ENCODE measurements at regions not wholly inside any gene's neighbourhood (a gene's known extent, or its start where the extent isn't known, plus 50 kb on each side); places are given as distances from the start of the nearest gene placed in this dataset.

- Mint-ChIP-seq H3K27me3 (peaks cover 12% of the 10 kb centered on the region), H3K9me3 (no peaks in the 10 kb centered on the region), H3K4me3 (no peak overlapping the region), H3K4me1 (no peaks in the 10 kb centered on the region), H3K27ac (no peak overlapping the region), H3K36me3 (no peaks in the 10 kb centered on the region)
- no peak for ATAC-seq
Observed at GRCh38 chr3:151024339-151024738, 51.8 kb upstream of the CLRN1 start.

DNA sequence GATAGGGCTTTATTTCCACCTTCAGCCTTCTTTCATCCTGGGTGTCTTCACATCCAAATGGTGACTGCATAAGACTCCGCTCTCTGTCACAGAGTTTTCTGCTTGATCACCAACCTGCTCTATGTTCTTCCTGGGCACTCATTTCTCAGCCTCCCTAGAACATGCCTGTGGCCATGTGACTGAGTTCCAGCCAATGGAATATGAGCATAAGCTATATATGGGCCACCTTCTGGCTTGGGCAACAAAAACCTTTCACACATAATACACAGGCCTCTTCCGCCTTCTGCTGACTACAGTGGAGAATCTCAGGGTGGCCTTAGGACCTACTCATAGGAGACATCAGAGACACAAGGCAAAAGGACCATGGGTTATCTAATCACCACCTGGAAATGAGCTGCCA lies 51.2 kb upstream of the MED12L start:
- peak; percentile 24 for ATAC-seq

DNA sequence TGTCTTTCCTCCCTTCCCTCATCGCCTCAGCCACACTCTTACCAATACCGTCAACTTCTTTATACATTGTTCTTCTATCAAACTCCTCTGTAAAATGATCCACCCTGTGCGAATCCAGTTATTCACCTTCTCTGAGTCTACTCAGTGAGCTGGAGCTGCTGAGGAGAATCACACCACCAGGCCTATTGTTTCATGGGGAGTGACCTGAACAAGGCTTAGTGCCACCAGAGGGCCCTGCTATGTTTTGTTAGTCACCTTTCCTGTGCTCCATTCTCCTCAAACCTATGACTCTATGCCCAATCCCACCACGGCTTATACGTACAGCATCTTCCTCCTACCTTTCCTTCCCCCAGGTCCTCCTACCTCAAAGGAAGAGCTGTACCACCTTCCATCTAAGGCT lies 50.4 kb upstream of the MED12L start:
- no peaks in the 10 kb centered on the region for H3K4me1 Mint-ChIP-seq
- ATAC-seq, result peak; percentile 41
- no peaks in the 10 kb centered on the region for H3K36me3 Mint-ChIP-seq
- H3K27me3 Mint-ChIP-seq, result no peaks in the 10 kb centered on the region
- H3K9me3 Mint-ChIP-seq, result no peaks in the 10 kb centered on the region
- H3K4me3 Mint-ChIP-seq, result no peak overlapping the region
- no peak overlapping the region for H3K27ac Mint-ChIP-seq

More for the DNA sequence above, 51.2 kb upstream of the MED12L start:
- Mint-ChIP-seq H3K27me3 (no peaks in the 10 kb centered on the region), H3K27ac (no peak overlapping the region), H3K36me3 (no peaks in the 10 kb centered on the region), H3K4me1 (no peaks in the 10 kb centered on the region), H3K4me3 (no peak overlapping the region), H3K9me3 (no peaks in the 10 kb centered on the region)
